Mammary epithelial cell (primary cell): ENCODE measurements at regions not wholly inside any gene's neighbourhood (a gene's known extent, or its start where the extent isn't known, plus 50 kb on each side); places are given as distances from the start of the nearest gene placed in this dataset.

Experiments
- EZH2 ChIP-seq: IDR thresholded peaks from 2 replicates; pipeline ENCODE4 v1.6.1; 2012; ENCODE audit warnings: low read length, inconsistent platforms, borderline replicate concordance
- TF ChIP-seq, protein P1 (sequence below), 2 donors: IDR thresholded peaks in 1 of 2; conservative IDR thresholded peaks in 1 of 2; 2 replicates each; pipeline ENCODE4 v1.5.1; 2011 to 2012; ENCODE audit warnings: inconsistent platforms in 2 of 2, low read length in 2 of 2, mild to moderate bottlenecking in 2 of 2, control low read depth in 1 of 2, low read depth in 1 of 2; ENCODE audit not compliant: insufficient read depth in 1 of 2; ENCODE audit errors: extremely low read depth in 1 of 2

- TF ChIP-seq, protein P1, sequence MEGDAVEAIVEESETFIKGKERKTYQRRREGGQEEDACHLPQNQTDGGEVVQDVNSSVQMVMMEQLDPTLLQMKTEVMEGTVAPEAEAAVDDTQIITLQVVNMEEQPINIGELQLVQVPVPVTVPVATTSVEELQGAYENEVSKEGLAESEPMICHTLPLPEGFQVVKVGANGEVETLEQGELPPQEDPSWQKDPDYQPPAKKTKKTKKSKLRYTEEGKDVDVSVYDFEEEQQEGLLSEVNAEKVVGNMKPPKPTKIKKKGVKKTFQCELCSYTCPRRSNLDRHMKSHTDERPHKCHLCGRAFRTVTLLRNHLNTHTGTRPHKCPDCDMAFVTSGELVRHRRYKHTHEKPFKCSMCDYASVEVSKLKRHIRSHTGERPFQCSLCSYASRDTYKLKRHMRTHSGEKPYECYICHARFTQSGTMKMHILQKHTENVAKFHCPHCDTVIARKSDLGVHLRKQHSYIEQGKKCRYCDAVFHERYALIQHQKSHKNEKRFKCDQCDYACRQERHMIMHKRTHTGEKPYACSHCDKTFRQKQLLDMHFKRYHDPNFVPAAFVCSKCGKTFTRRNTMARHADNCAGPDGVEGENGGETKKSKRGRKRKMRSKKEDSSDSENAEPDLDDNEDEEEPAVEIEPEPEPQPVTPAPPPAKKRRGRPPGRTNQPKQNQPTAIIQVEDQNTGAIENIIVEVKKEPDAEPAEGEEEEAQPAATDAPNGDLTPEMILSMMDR (conservative IDR thresholded peaks at IDR 0.05 in 1 of 2, IDR thresholded peaks at IDR 0.05 in 1 of 2; ENCODE audit: extremely low read depth in 1 of 2, insufficient read depth in 1 of 2, low read depth in 1 of 2, low read length in 2 of 2): no peak
- no peak for TF ChIP-seq EZH2
Measured at GRCh38 chr3:8387571-8387970, 114.1 kb upstream of the LMCD1 start.
